Ramos (cell line): ENCODE measurements at regions not wholly inside any gene's neighbourhood (a gene's known extent, or its start where the extent isn't known, plus 50 kb on each side); places are given as distances from the start of the nearest gene placed in this dataset.

Source experiments
- in situ Hi-C: fragments of 300-500 bp; cut with MboI; formaldehyde crosslinking; loops from one replicate; pipeline ENCODE4 v1.14.3; 2022; ENCODE audit warnings: low sequenced_read_pairs; ENCODE audit not compliant: unreplicated experiment

DNA sequence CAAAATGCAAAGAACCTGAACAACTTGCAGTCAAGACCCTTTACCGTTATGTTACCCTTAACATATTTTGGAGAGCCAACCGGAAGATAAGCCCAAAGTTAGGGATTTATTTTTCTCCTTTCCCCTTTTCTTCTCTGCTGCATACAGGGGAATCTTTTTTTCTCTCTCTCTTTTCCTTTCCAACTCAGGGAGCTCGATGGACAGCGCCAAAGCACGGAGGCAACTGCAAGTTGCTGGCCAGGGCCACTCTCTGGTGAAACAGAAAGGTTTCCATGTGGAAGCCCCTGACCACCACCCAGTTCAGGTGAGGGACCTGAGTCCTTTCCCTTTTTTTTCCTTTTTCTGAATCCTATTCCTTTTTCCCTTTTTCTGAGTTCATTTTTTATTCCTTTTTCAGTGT, 98.8 kb upstream of the COX10 start:
- in situ Hi-C loops, result no loop called here

DNA sequence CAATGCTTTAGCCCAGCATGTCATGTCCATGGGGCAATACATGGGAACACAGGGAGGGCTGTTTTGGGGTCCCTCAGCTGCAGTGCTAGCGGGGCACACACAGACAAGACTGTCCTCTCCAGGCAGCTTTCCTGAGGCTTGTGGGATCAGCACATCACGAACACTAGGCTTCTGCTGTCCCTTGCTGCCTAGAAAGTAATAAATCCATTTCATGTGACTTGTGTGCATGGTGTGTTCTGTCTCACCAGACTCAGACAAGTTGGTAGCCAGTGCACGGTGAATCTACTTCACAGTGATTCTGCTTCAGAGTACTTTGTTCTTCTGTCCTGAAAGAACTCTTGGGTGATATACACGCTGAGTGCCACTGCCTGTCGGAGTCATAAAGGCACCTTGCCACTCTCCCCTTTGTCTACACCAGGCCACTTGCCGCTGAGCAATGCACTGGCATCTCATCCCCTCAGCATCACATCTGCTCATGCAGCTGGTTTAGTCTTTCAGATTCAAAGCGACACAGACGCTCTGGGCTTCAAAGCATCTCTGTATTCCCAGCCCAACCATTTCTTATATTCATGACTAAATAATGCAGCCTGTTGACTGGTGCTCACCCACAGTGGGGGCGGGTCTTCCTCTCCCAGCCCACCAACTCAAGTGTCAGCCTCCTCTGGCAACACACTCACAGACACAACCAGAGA, 95.2 kb upstream of the COX10 start:
- in situ Hi-C loops, result no loop called here

DNA sequence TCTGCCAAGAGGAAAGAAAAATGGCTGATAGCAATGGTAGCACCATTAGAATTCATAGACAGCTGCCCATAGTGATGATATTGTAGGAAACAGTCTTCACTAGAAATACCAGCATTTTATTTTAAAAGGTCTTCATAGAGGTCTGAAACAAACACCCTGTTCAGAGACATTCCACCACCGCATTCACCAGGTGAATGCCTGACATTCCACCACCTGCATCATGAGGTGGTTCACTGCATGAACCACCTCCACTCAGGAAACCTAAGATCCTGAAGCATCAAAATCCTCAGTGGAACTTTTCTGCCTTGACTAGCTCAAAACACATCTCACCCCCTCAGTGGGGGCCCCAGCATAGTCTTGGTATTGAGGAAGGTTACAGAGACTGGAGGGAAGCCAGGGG, 91.5 kb upstream of the COX10 start:
- in situ Hi-C loops, result no loop called here

DNA sequence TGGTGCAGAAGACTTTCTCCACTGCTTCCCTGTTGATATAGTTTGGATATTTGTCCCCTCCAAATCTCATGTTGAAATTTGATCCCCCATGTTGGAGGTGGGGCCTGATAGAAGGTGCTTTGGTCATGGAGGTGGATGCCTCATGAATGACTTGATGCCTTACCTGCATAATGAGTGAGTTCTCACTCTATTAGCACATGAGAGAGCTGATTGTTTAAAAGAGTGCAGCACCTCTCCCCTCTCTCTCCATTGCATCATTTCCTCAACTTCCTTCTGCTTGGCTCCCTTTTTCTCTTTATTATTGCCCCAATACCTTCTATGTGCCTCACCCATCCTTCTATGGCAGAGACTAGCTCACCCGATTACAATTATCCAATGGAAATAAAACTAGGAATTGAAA, 90.8 kb upstream of the COX10 start:
- in situ Hi-C loops, result no loop called here

DNA sequence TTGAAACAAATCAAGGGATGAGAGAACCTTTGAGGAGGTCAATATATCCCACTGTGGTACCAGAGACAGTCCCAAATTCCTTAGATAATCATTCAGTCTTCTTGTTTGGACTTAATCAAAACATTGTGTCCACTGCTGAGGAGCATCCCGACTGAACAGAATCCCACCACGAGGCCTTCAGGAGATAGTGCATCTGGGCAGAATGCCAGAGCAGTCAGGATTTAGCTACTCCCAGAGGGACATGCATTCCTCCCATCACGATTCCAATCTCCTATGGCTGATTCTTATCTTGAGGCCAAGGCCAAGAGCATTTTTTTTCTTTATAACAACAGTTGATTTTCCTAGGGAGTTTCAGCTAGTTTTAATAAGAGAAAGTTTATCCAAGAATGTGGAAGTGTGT, 87.4 kb upstream of the COX10 start:
- in situ Hi-C loops, result no loop called here

DNA sequence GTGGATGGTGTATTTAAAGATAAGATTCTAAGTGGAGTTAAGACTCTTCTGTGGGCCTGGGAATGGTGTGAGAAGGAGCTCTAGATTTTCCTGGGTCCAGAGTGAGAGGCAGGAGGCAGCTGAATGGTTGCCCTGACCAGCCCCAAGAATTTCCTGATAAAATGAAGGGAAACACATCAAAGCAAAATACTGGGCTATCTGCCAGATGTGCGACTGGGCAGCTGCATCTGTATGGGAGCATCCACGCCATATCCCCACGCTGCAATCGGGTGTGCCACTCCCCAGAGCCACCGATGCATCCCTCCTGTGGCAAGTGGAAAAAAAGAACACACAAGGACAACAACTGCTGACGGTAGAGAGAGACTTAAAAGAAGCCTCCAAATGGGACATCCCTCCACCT, 84.3 kb upstream of the COX10 start:
- in situ Hi-C loops, result no loop called here

DNA sequence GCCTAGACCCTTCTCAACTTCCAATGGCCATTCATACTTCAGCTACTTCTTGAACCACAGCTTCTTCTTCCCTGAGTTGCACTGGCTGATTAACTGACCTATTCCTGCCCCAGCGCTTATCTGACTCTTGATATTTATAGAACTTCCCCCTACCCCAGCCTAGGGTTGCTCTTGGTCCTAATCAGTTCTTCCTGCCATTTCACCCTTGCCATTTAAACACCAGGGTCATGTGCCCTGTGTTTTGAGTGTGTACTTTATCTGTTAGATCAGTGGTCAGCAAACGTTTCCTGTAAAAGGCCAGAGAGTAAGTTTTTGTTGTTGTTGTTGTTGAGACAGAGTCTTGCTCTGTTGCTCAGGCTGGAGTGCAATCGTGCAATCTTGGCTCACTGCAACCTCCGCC, 82.4 kb upstream of the COX10 start:
- in situ Hi-C loops, result no loop called here

DNA sequence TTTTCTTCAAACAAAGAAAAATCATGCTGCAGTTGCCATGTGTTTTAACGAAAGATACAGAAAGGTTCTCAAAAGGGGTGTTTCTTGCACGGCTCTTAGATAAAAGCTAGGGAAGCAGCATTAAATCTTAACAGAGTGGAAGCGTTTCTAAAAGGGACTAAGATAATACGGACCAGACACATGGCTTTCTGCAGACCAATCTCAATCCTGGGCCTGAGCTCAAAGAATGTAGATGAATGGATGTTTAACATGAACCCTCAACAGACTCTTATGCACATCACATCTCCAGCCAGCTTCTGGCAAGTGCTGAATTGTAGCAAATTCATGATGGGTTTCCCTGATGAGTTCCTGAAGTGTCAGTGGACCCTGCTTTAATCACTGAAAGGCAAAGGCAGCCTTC, 80.2 kb upstream of the COX10 start:
- in situ Hi-C loops, result no loop called here

DNA sequence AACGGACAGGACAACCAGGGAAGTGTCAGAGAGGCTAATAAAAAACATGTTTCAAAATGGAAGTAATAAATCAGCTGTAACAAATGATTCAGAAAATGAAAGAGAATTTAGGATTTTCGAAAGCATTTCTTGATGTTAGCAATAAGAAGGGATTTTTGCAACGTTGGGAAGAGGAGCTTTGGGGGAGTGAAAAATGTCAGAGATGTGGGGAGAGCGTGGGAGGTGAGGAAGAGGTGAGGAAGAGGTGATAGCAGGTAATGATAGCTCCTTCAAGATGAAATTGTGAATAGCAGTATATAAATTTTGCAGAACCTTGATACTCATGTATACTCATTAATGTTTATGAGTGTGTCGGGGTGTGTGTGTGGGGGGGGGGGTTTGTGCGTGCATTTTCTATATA, 76.2 kb upstream of the COX10 start:
- in situ Hi-C loops, result no loop called here

DNA sequence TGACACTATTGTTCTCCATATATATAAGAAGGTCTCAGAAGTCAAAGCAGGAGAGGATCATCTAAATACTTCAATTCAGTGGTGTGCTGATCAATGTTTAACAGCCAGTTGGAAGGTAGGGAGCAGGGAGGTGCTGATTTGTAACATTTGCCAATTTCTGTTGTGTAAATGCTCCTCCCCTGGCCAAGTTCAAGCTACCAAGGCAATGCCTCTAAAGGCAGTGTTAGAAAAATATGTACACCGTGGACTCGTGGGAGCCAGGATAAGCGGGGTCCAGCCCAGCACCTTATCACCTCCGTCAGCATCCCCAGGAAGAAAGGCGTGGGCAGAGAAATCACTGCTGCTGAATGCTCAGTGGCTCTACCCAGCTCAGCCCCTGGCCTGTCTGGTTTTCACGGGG, 75.3 kb upstream of the COX10 start:
- in situ Hi-C loops, result no loop called here

DNA sequence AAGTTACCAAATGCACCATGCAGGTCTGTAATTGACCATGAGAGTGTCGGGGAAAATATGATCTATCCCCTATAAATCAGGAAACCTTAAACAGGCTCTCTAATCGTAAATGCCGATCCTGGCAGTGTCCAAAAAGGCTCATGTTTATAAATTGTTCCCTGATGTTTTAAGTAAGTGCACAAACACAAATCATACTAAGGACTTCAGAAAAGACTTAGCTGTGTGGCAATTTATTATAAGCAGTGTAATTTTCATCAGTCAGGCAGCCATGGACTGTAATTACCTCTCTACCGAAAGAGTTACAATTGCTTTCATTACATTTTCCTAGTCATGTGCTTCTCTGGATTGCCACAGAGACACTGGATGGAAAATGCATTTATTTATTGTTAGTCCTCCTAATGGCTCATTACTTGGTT, 73.4 kb upstream of the COX10 start:
- in situ Hi-C loops, result no loop called here

DNA sequence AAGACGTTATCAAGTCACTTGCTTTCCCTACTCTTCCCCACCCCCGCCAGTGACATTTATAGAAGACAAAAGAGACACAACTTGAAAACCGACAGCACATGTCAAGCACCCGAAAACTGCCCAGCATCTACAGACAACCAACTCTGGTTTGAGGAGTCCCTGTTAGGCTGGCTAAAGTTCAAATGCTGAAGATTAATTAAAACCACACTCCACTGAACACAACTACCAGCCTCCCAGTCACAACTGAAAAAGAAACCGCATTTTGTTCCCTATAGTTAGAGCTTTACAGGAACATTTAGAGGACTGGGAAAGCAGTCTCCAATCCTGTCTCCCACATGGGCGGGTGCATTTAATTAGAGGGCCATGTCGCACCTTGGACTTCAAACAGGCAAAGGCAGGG, 73.0 kb upstream of the COX10 start:
- in situ Hi-C loops, result no loop called here

DNA sequence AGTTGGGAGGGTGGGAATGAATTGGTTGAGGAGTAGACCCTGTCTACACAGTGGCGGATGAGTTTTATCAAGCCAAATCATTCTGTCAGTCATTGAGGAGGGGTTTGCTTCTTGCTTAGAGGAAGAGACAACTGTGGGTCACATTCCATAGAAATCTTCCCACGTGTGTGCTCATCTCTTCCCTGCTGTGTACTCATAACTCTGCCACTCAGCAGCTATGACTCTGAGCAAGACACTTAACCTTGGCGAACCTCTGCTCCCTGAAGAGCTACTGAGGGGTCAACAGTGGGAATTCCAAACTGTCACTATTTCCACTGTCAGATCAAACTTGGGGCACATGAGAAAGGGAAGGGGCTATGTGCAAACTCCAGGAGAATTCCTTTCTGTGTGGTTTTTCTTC, 72.6 kb upstream of the COX10 start:
- in situ Hi-C loops, result no loop called here

DNA sequence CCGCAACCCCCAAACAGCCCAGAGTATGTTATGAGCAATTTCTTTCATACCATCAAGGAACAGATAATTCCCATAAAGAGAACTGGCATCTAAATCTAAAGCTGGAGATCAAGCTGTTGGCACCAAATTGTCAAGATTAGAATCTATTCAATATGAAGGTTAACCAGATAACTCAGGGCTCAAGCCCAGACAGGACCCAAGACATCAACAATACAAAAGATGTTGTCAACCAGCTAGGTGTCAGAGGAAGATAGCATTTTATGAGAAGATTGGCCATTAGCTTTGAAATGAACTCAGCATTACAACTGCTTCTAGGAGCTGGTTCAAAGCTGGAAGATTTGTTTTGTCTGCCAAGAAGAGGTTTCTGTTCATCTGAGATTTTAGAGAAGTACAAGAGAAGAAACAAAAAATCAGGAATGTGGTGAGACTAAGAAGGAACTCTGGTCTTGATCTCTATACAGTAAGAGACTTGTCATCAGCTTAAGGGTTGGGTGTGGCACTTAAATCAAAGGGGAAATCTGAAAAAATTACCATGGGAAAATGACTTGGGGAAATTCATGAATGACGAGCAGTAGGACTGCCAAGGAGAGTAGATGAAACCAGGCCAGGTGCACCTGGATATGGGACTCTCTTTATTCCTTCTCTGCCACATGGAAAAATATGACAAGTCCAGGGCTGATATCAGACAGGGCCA, 64.2 kb upstream of the COX10 start:
- in situ Hi-C loops, result loop anchor here (25.0 kb wide), 1 partner anchor 93 kb away; no protein-coding TSS in a partner anchor

DNA sequence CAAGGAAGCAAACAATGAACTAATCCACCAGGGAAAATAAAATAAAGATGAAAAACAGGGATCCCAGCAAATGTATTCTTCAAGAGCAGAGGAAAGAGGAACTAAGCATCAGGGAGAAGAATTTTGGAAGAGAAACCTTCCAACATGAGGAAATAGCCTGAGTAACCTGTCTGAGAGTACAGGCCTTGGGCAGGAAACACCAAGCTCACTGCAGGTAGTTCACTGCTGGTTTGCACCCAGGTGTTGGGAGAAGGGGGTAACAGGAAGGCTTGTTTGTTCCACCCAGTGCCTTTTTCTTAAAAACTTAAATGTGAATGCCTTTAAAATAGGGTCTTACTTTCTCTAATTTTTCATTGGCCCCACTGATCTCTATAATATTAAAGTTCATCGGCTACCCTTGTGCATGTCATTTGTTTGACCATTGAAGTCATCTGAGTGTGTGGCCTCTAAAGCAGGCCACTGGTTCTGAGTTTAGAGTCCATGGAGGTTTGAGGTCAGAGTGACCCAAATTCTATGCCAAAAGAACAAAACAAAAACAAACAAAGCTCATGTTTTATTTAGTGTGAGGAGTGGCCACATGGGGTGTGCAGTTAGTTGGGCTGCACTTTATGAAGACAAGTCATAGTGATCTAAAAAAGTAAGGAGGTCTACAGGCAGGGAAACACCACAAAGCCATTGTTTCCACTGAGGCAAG, 62.9 kb upstream of the COX10 start:
- in situ Hi-C loops, result loop anchor here (25.0 kb wide), 1 partner anchor 94 kb away; no protein-coding TSS in a partner anchor

DNA sequence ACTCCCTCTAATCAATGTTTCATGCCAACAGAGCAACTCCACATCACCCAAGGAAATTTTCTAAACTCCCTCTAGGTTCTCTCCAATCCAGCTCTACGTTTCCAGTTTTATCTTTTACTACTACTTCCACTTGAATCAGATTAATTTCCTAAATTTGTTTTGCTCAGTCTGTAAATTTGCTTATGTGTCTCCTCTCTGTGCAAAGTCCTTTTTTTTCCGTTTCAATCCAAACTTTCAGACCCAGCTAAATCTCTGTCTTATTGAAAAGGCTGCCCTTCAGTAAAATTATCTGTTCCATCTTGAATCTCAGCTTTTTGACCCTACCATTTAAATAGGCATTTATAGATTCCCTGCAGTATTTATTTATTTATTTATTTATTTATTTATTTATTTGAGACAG, 61.4 kb upstream of the COX10 start:
- in situ Hi-C loops, result loop anchor here (25.0 kb wide), 1 partner anchor 96 kb away; no protein-coding TSS in a partner anchor

DNA sequence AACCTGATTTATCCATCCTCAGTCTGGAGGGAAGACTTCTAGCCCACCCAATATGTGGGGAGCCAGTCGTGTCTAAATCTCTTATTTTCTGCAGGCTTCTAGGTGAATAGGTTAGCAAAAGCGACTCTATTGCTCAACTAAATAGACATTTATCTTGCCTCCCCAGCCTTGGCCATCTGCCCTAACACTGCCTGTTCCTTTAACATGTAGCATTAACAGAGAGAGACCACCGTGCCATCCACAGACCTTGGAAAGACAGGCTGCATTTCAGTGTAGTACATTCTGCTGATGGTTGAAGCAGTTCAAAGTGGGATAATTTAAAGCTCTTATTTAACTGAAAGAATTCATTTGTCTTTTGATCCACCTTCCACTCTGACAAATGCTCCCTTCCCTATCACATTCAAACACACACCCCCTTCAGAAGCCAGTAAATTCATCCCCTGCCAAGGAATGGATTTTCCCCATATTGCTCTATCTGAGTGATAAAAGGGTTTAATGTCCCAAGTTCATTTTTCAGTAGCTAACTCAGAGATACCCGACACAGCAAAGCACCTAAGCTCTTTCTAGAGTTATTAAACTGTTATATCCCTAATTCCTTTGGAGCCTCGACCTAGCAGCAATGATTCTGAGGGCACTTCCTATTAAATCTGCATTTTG, 58.1 kb upstream of the COX10 start:
- in situ Hi-C loops, result loop anchor here (25.0 kb wide), 1 partner anchor 99 kb away; no protein-coding TSS in a partner anchor

DNA sequence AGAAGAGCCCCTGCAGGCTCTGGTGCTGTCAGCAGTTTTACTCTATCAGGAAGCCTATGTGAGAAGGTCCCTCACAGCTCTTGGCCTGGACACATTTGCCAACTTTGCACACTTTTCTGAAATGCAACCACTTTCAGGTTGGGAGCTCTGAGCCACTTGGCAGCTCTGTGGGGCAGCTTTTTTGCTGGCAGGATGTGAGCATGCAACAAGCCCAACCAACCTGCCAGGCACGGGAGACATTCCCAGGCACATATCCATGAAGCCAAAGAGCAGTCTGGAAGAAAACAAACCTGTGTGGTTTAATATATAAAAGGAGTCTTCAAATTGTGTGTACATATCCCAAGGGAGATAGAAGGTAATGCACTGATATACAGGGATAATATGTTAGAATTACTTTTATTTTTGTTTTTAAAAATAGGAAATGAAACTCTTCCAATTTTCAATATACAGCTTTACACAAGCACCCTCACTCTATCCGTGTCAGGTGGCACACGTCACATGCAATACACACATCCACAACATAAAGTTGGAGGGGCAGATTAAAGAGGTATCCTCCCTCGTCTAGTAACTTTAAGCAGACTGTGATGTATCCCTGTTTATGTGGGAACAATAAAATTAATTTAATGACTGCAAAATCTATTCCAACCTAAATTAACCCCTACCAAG, 57.4 kb upstream of the COX10 start:
- in situ Hi-C loops, result loop anchor here (25.0 kb wide), 1 partner anchor 100 kb away; no protein-coding TSS in a partner anchor

DNA sequence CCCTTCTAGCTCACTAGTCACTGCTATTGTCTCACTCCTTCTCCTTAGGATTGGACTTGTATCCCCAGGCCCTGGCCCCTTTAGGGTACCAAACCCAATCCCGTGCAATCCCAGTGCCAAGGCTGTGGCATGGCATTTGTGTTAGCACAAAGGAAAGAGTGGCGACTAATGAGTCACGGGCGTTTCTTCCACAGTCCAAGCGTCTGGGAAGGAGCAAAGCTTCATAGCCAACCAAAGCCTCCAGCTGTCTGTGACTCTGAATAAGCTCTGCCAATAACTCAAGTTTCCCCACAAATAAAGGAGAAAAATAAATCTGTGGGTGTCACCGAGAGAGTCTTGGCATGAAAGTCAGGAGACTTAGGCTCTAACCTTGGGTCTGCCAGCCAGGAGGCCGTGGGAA, 54.6 kb upstream of the COX10 start:
- in situ Hi-C loops, result loop anchor here (25.0 kb wide), 1 partner anchor 102 kb away; no protein-coding TSS in a partner anchor

DNA sequence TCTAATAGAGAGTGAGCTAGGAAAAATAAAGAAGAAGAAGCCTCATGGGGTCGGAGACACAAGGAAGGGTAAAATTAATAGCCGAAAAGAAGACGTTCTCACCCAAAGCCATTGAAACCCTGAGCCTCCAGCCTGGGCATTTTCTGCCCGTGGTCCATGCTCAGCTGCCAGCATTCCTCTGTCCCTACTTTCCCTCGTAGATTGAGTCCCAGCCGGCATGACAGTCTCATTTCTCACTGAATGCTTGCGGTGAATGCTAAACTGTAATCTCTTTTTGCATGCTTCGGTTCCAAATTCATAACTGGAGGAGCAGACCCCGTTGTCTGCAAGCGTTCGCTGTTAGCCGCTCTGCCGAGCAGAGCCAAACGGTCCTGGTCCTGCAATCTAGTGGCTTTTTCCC, 54.0 kb upstream of the COX10 start:
- in situ Hi-C loops, result loop anchor here (25.0 kb wide), 1 partner anchor 103 kb away; no protein-coding TSS in a partner anchor
